GM19395 (cell line): ENCODE measurements at regions not wholly inside any gene's neighbourhood (a gene's known extent, or its start where the extent isn't known, plus 50 kb on each side); places are given as distances from the start of the nearest gene placed in this dataset.
"Not testable (repeated sequence)": the region's sequence is repeated elsewhere in the genome, so short reads cannot be mapped to it uniquely, and the experiment has no call there.

Experiments used
- ATAC-seq: cut with Tn5 transposase; IDR thresholded peaks from one replicate; pipeline ENCODE4 v1.9.1; 2021; ENCODE audit warnings: mild to moderate bottlenecking, moderate library complexity; ENCODE audit not compliant: unreplicated experiment

DNA sequence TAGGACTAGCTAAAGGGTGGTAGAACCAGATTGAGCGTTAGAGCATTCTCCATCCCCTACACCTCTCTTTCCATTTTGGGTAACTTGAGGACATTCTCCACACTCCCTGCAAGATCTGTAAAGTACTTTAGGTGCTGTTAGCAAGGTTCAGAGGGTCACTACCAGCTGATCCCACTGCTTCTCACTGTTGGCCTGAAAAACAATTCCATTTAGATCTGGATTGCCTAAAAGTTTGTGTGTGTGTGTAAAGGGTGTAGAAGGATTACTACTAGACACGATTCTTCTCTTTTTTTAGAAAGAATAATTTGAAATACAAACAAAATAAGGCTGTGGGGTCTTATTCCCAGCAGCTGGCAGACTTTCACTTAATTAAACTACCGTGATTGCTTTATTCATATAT lies 95.1 kb upstream of the TMEM178A start:
- no peak for ATAC-seq

DNA sequence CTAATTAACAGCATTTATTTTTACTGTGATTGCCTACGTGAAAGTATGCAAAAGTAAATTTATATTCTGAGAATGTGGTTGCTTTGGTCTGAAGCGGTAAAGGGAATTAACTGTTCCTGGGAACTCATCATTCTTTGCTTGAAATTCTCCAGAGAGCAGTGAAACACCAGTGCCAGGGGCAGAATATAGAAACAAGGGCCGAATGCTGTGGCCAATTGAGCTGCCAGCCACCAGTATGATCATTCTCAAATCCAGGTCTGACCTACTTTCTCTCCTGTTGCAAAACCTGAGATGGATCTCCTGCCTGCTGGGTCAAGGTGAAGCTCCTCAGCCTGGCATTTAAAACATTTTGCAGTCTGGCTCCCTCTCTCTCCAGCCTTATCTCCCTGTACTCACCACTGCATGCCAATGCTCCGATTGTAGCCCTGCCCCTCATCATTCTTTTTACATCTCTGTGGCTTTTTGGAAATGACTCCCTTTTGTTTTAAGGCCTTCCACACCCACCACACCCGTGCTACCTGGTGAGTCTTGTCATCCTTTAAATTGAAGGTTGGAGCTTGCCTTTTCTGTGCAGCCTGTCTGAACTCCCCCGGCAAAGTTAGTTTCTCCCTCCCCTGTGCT lies 94.5 kb upstream of the TMEM178A start:
- no peak for ATAC-seq

DNA sequence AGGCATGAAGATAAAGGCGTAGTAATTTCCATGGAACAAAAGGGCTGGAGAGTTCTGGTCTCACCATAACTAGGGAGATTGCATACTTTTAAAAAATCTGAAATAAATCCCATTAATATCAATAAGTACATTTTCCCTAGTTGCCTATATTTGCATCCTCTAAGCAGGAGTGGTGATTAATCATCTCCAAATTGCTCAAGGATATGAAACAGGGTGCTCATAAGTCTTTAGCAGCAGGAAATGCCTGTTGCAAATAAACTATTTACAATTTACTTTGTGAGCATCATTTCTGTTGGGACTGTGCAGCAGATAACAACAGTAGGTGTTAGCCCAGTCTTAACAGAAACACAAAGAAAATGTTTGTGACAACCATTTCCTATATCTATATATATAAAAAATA lies 92.4 kb upstream of the TMEM178A start:
- no peak for ATAC-seq

DNA sequence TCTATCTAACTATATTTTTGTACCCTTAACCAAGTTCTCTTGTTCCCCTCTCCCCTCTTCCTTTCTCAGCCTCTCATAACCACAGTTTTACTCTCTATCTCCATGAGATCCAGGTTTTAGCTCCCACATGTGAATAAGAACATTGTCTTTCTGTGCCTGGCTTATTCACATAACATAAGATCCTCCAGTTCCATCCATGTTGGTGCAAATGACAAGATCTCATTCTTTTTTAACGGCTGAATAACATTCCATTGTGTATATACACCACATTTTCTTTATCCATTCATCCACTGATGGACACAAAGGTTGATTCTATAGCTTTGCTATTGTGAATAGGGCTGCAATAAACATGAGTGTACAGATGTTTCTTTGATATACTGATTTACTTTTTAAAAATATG lies 83.9 kb upstream of the TMEM178A start:
- ATAC-seq = no peak

DNA sequence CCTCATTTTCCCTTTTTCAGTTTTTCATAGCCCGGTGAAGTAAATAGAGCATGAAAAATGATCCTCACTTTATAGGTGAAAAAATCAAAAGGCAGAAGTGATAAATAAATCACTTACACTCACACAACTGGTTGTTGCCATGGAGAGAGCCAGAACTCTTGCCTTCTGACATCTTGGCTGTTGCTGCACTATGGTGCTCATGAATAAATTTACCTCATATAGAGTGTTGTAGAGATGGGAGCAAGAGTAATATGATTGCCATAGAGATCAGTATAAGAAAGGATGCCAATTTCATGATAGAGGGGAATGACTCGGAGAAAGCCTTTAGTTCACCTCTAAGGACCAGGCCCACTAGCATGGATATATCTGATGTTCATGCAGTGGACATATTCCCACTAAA lies 82.5 kb upstream of the TMEM178A start:
- no peak for ATAC-seq

DNA sequence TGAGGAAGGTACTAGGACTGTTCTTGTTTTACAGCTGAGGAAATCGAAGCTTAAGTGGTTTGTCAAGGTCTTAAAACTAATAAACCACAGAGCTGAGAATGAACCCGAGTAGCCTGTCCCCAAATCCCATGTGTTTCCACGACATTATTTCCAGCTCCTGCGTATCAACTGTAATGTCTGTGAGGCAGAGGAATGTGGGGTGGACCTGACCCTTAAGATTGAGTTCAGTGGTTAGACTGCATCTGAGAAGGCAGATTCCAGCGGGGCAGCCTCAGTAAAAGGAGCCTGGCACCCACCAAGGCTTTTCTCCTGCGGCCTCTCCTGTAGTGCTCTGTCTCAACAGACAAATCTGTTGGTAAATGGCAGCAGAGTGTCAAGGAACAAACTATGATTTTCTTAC lies 81.9 kb upstream of the TMEM178A start:
- ATAC-seq = no peak

DNA sequence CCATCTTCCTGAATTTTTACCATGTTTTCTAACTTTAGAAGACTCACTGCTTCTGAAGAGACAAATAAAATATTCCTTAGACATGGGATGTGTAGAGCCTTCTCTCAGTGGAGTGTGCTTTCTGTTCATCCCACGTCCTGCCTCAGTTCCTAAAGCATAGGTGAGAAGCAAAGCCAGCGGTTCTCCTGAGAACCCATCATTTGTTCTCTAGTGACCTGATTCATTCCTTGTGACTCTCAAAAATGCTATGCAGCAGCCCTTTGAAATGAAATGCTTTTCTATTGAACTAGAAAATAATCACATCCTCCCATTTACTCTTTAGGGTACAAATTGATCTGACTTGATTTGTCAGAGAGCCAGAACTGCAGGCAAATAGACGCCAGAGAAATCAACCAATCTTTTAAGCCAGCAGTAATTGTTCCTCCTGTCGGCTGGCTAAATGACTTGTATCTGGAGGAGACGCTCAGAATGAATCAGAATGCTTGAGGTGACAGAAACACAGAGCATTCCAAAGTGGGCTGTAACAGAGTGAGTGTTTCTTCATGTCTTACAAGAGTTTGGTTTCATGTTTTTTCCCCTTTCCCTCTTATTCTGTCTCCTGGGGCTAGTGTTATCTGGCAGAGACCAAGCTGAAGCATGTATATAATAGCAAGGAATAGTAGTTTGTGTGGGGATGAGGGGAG lies 81.3 kb upstream of the TMEM178A start:
- no peak for ATAC-seq

DNA sequence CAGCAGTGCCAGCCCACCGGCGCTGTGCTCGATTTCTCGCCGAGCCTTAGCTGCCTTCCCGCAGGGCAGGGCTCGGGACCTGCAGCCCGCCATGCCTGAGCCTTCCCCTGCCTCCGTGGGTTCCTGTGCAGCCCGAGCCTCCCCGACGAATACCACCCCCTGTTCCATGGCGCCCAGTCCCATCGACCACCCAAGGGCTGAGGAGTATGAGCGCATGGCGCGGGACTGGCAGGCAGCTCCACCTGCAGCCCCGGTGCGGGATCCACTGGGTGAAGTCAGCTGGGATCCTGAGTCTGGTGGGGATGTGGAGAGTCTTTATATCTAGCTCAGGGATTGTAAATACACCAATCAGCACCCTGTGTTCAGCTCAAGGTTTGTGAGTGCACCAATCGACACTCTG lies 80.2 kb upstream of the TMEM178A start:
- ATAC-seq = not testable (repeated sequence)

DNA sequence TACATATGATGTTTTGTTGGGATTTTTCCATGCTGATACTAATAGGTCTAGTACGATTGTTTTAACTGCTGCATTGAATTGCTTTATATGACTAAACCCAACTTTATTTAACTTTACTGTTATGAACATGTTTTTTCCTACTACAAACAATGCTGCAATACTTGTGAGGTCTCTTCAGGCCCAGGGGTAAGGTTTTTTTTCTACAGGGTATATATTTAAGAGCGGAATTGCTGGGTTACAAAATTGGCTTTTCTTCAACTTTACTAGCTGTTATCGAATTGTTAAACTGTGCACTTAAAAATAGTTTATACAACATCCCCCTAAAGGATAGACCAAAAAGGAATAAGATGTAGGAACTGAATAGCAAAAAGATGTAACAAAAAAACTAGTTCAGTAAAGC lies 78.5 kb upstream of the TMEM178A start:
- no peak for ATAC-seq

DNA sequence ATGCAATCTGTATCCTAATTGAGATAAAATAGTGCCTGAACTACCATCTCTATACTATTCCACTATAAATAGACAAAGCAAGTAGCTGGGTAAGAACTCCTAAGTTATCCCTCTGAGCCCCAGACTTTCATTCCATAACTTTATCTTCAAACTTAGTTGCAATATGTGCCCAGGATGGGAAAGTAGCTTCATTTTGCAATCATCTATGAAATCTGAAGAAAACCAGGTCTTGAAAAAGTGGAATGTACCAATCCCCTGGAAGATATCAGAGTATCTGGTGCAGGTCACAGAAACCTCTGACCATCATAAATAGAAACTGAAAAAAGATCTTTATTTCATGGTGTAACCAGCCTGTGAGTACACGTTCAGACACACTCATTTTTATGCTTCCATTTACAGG lies 78.1 kb upstream of the TMEM178A start:
- ATAC-seq = no peak

DNA sequence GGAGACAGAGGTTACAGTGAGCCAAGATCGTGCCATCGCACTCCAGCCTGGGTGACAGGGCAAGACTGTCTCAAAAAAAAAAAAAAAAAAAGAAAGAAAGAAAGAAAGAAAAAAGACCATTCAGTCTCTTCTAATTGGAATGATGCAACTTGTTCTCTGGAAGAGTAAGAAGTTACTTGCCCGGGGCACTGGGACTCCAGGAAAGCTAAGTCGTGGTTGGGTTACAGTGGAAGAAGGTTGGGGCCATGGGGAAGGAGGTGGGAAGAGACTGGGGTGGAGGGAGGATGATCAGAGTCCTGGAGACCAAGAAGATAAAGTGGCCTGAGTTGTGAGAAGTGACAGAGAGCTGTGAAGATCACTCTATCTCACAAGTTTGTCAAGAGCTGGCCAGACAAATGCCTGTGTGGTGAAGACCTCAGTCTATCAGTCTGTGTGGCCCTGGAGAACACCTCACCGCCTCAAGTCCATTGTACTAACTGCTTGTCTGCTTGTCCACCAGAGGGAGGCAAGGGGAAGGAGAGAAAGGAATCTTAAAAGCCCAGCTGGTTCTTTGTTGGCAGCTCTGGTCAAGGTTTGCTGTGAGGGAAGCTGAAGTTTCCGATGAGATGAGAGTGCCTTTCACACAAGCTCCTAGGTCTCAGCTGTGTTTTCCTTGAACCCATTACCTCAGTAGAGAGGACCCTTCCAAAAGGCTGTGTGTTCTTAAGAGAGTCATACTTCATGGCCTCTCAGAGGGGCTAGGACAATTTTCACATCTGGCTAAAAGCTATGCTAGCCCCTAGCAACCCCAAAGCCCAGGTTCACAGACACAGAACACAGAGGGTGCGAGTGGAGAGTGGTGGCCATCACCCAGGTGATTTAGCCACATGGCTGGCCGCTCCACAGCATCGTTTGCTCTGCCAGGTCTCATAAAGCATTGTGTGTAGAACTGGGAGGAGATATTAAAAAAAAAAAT lies 72.0 kb upstream of the TMEM178A start:
- no peak for ATAC-seq

DNA sequence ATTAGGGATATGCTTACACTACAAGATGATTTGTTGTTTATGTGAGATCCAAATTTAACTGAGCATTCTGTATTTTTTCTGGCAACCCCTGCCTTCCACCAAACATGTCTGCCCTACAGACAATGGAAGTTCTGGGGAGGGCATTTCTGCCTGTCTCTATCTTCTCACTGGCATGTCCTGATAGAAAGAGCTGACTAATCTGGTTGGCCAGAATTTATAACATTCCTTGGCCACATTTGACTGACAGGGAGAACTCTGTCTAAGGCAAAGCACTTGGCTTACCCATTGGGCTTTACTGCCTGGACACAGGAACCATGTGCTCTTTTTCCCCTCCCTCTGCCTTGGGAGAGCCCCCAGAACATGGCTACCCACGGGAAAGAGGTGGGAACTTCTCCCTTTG lies 70.6 kb upstream of the TMEM178A start:
- ATAC-seq = no peak

DNA sequence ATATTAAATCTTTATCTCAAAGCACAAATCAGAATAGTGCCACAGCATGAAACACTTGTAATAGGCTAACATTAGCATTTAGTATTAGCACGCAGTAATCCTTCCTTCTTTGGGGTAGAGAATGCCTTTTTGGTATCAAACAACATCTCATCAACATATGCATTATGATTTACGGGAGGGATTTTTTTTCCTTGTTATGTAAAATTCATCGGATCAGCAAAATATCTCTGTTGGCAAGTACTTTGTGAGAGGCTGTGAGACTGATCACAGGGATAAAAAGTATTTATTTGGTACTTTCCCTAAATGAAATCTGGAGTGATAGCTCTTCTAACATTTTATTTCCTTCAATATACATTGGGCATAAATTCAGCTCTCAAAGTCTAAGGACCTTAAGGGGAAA lies 68.4 kb upstream of the TMEM178A start:
- ATAC-seq = no peak

DNA sequence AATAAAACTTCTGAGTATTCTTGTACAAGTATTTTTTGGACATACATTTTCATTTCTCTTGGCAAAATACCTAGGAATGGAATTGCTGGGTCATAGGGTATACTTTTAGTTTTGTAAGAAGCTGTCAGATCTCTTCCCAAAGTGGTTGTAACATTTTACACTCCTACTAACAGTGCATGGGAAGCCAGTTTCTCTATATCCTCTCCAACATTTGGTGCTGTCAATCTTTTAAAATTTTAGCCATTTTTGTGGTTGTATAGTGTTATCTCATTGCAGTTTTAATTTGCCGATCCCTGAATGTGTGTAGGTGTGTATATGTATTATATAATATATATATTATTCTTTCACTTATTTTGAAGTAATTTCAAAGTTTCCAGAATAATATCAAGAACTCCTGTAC lies 63.1 kb upstream of the TMEM178A start:
- no peak for ATAC-seq

DNA sequence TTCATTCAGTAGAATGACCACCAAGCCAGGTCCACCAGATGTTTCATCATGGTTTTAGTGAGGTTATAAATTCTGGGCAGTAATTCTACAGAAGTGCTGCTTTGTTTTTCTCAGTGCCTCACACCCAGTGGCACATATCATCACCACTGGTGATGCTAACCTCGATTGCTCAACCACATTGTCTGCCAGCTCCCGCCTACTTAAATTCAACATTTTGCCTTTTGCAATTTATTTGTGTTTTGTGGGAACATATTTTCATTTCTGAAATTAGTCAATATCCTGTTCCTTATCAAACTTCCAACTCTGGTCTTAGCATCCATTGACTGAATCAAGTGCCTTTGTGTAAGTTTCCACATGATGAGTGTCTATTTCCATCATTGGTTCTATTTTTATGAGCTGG lies 62.3 kb upstream of the TMEM178A start:
- no peak for ATAC-seq

DNA sequence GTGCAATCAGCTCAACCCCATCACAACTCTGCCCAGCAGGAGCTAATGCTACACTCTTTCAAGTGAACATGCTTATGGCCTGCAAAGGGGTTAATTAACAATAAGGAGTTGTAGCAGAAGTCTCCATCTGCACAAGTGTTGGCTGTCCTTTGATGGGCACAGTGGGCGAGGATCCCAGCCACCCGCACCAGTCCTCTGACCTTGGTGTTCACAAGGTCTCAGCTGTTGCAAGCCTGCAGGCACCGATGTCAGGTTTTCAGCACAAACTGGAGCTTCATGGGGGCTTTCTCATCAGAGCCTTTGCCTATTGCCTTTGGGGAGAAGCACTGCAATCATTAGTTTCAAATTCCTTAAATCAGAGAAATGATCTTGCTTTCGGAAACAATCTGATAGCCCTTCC lies 60.9 kb upstream of the TMEM178A start:
- ATAC-seq = no peak

DNA sequence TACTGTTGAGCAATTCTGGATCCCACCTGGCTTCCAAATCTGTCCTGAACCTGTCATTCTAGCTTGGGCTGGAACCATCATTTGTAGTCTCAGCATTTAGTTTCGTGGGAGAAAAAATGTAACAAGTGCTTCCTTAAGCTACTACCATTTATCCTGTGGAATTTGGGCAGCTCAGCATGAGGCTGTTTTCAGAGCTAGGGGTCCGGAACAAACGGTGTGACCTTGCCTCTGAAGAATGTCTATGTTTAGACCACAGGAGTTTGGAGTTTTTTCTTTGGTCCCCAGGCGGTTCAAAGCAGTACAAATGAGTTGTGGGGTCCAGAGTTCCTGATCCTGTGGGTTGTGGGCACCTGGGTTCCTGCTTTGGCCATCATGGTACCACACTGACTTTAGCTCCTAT lies 59.1 kb upstream of the TMEM178A start:
- ATAC-seq = no peak

DNA sequence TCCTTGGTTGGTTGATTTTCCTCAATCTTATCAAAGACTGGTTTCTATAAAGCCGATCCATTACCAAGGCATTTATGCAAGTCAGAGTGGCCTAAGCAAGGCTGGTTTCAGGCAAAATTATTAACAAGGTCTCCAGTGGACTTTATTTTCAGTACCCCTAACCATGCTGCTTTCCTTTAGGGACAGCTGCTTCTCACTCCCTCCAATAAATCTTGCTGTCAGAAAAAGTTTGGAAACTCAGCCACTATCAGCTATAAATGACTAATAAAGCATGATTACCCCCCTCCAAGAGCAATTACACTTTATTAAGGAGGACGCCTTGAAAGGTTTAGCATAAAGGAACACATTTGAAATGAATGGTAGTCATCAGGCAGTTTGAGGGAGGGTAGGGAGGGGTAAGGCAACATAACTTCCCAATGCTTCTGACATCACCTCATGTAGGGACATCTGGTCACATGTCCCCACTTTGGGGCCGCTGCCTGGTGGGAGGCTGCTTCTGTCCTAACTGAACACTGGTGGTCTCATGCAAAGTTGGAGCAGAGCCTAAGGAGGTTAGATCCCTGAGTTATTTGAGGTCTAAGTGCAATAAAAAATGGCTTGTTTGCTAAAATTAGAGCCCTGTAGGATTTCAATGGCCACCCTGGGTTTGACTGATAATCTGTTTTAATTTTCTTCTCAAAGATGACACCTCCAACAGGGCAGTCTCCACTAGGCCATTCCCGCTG lies 58.0 kb upstream of the TMEM178A start:
- no peak for ATAC-seq

DNA sequence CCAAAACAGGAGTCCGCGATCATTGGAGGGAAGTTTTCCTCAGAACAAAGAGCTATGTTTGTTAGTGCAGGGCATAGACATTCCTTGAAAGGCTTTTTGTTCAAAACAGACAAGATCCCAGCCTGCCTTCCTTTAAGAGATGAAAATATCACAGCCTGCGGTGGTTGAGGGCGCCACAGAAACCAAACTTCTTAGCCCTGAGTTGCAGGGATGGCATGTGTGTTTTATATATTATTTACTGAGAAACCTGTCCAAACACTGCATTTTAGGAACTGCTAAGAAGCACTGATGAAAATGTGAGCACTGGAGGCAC lies 57.5 kb upstream of the TMEM178A start:
- no peak for ATAC-seq

DNA sequence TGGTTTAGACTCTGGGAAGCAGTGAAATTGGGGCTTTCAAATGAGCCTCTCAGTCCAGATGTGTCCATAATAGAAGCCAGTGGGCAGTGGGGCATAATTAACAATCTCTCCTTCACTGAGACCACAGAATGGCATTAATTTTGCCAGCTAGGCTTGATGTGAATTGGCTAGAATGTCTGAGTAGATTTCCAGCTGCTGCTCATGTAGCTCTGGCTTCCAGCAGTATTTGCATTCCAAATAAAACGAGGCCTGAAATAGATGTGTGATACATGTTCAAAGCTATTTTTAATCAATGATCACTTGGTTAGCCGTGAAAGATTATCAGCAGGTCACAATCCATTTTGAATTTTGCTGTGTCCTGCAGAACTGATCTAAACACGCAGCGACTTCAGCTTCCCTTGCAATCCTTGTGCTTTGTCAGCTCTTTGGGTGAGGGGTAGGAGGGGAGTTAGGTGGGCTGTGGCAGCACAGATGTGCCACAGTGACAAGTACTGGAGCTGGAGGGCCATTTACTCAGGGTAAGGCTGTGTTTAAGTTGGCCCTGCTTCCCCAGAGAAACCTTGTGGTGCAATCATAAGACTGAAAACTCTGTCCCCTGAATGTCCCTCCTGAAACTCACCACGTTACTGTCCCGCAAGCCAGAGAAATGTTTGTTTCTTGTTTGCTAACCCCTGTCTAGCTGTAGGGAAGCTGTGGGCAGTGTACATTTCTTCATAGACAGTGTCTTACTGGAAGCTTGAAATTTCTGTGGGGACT lies 56.9 kb upstream of the TMEM178A start:
- ATAC-seq = no peak

DNA sequence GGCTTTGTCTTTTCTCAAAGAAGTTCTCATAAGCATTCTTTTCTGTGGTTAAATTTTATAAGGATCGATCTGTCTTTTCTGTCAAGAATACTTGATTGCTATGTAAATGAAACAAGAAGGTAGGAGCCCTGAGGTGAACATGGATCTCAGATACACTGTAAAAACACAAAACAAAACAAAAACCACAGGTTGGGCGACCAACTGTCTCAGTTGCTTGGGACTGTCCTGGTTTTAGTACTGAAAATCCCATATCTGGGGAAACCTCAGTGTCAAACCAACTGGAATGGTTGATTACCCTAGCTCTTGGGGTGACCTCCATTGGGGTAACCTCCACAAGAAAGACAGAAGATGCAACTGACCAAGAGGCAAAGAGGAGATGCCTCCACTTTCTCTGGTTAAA lies 55.8 kb upstream of the TMEM178A start:
- no peak for ATAC-seq
